Type B pancreatic cell (in vitro differentiated cells): ENCODE measurements at regions not wholly inside any gene's neighbourhood (a gene's known extent, or its start where the extent isn't known, plus 50 kb on each side); places are given as distances from the start of the nearest gene placed in this dataset.
A peak's percentile ranks its signal among the peaks of the same experiment; 100 is the strongest.

Experiments used
- DNase-seq: peaks from one replicate; pipeline ENCODE4 v3.0.0; 2021; ENCODE audit warnings: mixed read lengths; ENCODE audit not compliant: unreplicated experiment; ENCODE audit errors: extremely low spot score
- H3K27ac Mint-ChIP-seq: 2 replicates; pipeline ENCODE4 v1.8.0; 2021; ENCODE audit warnings: mild to moderate bottlenecking, mixed read lengths
- H3K27me3 Mint-ChIP-seq: 2 replicates; pipeline ENCODE4 v1.8.0; 2021; ENCODE audit warnings: mixed read lengths
- H3K36me3 Mint-ChIP-seq: 2 replicates; pipeline ENCODE4 v1.8.0; 2021; ENCODE audit warnings: mixed read lengths
- H3K4me1 Mint-ChIP-seq: one replicate; pipeline ENCODE4 v1.8.0; 2021; ENCODE audit warnings: mixed read lengths; ENCODE audit not compliant: unreplicated experiment
- H3K4me3 Mint-ChIP-seq: 2 replicates; pipeline ENCODE4 v1.8.0; 2021; ENCODE audit warnings: mild to moderate bottlenecking, mixed read lengths
- H3K9me3 Mint-ChIP-seq: 2 replicates; pipeline ENCODE4 v1.8.0; 2021; ENCODE audit warnings: mixed read lengths
- CTCF ChIP-seq: fragments of 200-600 bp; sonication (generic); conservative IDR thresholded peaks from 2 replicates; pipeline ENCODE4 v1.5.0; 2021; ENCODE audit warnings: antibody characterized with exemption, mild to moderate bottlenecking

DNA sequence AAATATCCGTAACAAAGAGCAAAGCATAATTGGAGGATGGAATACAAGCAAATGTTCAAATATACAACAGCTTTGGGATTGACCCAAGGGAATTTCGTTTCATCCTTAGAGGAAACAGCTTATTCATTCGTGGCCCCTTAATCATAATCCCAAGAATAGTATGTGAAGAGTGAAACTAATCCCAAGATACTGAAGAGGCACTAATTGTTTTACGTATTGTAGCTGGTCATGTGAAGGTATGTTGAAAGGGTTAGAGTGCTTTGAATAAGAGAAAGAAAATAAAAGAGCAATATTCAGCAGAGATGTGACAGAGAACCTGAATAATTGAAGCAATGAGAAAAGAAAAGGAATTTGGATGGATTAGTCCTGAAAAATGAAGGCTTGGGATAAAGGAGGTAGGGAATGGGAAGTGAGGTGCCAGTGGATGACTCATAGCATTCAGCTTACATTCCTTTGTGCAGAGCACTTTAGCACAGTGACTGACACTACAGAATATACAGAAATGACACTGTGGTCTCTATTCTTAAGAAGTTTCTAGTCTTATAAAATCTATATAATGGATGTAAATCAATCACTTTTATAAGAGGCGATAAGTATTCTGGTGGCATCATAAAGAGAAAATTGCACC lies 221.9 kb downstream of the TLR4 start:
- no peak for TF ChIP-seq CTCF
- H3K27ac Mint-ChIP-seq: no peak overlapping the region
- H3K36me3 Mint-ChIP-seq: no peaks in the 10 kb centered on the region
- no peak overlapping the region for H3K4me3 Mint-ChIP-seq
- H3K9me3 Mint-ChIP-seq: no peaks in the 10 kb centered on the region
- DNase-seq: no peak
- no peaks in the 10 kb centered on the region for H3K4me1 Mint-ChIP-seq
- no peaks in the 10 kb centered on the region for H3K27me3 Mint-ChIP-seq

DNA sequence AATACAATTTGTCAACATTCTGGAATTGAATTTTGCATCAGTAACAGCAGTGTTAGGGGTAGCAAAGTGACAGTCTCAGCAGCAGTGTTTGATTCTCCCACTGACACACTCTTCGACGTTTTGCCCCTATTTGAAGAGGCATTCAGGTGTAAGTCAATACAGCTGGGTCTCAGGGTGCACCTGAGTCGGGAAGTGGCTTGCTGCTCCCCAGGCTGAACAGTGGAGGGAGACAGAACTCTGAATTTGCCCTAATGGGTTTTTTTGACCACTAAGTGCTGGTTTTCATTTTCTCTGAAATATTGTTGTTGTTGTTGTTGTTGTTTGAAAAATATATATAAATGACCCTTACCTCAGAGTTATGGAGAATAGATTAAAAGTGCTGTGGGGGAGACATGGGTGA lies 223.2 kb downstream of the TLR4 start:
- no peaks in the 10 kb centered on the region for H3K27me3 Mint-ChIP-seq
- H3K4me3 Mint-ChIP-seq: no peak overlapping the region
- no peaks in the 10 kb centered on the region for H3K4me1 Mint-ChIP-seq
- H3K36me3 Mint-ChIP-seq: no peaks in the 10 kb centered on the region
- H3K9me3 Mint-ChIP-seq: no peaks in the 10 kb centered on the region
- DNase-seq: no peak
- no peak overlapping the region for H3K27ac Mint-ChIP-seq
- TF ChIP-seq CTCF: peak; percentile 20

DNA sequence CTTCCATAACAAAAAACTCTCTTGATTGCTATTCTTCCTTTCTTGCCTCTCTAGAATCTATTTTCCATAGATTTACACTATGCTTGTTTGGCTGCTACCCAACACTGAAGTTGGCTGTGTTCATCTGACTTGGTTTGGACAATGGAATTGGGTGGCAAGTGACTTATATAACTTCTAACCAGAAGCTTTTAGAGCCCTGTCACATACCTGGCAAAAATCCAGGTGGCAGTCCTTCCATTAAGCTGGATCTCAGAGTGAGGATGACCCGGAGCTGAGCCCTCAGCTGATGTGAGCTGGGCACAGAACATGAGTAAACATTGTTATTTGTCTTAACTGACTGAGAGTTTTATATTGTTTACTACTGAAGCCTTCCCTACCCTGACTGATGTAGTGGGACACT lies 225.7 kb downstream of the TLR4 start:
- Mint-ChIP-seq H3K9me3 (no peaks in the 10 kb centered on the region), H3K27me3 (no peaks in the 10 kb centered on the region), H3K27ac (no peak overlapping the region), H3K4me3 (no peak overlapping the region), H3K4me1 (no peaks in the 10 kb centered on the region), H3K36me3 (no peaks in the 10 kb centered on the region)
- DNase-seq: no peak
- no peak for TF ChIP-seq CTCF

- no peaks in the 10 kb centered on the region for H3K36me3 Mint-ChIP-seq
- H3K27ac Mint-ChIP-seq: no peak overlapping the region
- H3K4me3 Mint-ChIP-seq: no peak overlapping the region
- no peaks in the 10 kb centered on the region for H3K27me3 Mint-ChIP-seq
- DNase-seq: no peak
- no peaks in the 10 kb centered on the region for H3K9me3 Mint-ChIP-seq
- TF ChIP-seq CTCF: no peak
- no peaks in the 10 kb centered on the region for H3K4me1 Mint-ChIP-seq
These were observed 228.4 kb downstream of the TLR4 start for GRCh38 chr9:117932585-117932984.

DNA sequence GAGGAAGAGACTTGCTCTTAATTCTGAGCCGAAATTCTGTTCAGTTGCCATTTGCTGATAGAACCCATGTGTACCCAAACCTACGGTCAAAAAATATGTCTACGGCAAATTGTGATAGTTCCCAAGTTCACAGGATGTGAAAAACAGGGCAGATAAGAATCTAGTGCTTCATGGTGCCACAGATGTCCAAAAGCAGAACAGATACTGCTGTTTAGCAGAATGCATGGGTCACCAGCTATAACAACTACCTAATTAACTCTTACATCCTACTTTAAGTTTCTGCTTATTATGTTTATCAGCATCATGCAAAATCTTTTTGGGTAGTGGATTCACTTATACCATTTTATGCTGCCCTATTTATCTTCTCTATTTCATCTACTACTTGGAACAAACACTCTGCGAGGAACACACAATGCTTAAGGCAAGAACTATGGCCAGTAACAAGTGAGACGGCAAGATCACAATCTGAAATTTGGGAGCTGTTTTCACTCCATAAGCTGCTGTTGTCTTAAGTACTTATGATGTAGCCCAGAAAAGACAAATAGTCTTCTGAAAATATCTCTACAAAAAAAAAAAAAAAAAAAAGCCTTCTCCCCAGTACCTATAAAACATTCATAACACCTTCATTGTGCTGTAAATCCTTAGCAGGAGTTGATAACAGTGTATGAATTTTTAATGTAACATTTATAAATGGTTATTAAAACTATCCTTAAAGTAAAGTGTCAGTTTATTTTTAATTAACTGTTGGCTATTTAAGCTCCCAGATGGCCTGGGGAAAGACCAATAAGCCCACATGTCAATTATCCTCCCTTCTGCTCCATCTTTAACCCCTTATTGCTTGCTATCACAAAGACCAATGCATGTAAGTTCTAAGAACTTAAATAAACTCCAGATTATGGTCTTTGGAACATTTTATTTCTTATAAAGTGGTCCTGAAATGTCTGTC lies 232.3 kb downstream of the TLR4 start:
- Mint-ChIP-seq H3K27me3 (no peaks in the 10 kb centered on the region), H3K27ac (no peak overlapping the region), H3K4me3 (no peak overlapping the region), H3K9me3 (no peaks in the 10 kb centered on the region), H3K4me1 (no peaks in the 10 kb centered on the region), H3K36me3 (no peaks in the 10 kb centered on the region)
- no peak for DNase-seq
- TF ChIP-seq CTCF: no peak
